RWPE1 (cell line): ENCODE measurements at regions not wholly inside any gene's neighbourhood (a gene's known extent, or its start where the extent isn't known, plus 50 kb on each side); places are given as distances from the start of the nearest gene placed in this dataset.

ENCODE experiments used
- CTCF ChIA-PET: fragments of 350-600 bp; sonication (Branson Sonifier 250); formaldehyde crosslinking; extraction: SDS; loops from one replicate; lab custom pipeline; 2021; lab: Yijun Ruan, JAX
- POLR2A ChIA-PET: fragments of 400-600 bp; formaldehyde crosslinking; extraction: SDS; loops from one replicate; lab custom pipeline; 2020; ENCODE audit warnings: antibody characterized with exemption; ENCODE audit not compliant: low non-redundant PET; lab: Yijun Ruan, JAX
- DNase-seq: peaks from one replicate; pipeline ENCODE4 v3.0.0; 2012; ENCODE audit warnings: low spot score
- H3K27ac ChIP-seq: fragments of 450-650 bp; 2 replicates; pipeline ENCODE4 v1.5.1; 2017
- CTCF ChIP-seq: fragments of 450-650 bp; conservative IDR thresholded peaks from 2 replicates; pipeline ENCODE4 v1.5.1; 2017; ENCODE audit warnings: low read depth, mild to moderate bottlenecking

- no peak for DNase-seq
- POLR2A ChIA-PET, result no interaction called here
- no peak for TF ChIP-seq CTCF
- CTCF ChIA-PET, result no interaction called here
- no peak overlapping the region for H3K27ac ChIP-seq
Measured at GRCh38 chr1:59007820-59008598, 224.2 kb upstream of the JUN start.

- ChIA-PET POLR2A (no interaction called here), CTCF (interaction anchor here (0.6 kb wide), 1 partner anchor 116 kb away, joined by 4 read pairs; no protein-coding TSS in a partner anchor)
- H3K27ac ChIP-seq, result no peak overlapping the region
- no peak for DNase-seq
- TF ChIP-seq CTCF, result no peak
Measured at GRCh38 chr1:59008599-59009347, 224.9 kb upstream of the JUN start.

GRCh38 chr1:59011663-59012062 lies 227.8 kb upstream of the JUN start:
- CTCF ChIA-PET, result no interaction called here
- TF ChIP-seq CTCF, result no peak

GRCh38 chr1:59012378-59012777 lies 228.5 kb upstream of the JUN start:
- TF ChIP-seq CTCF, result no peak
- ChIA-PET CTCF (no interaction called here), POLR2A (no interaction called here)
- H3K27ac ChIP-seq, result no peak overlapping the region
- DNase-seq, result no peak

More at GRCh38 chr1:59011663-59012062, 227.8 kb upstream of the JUN start:
- no peak for DNase-seq
- POLR2A ChIA-PET, result no interaction called here
- H3K27ac ChIP-seq, result no peak overlapping the region

GRCh38 chr1:59013276-59013927 lies 229.6 kb upstream of the JUN start:
- ChIA-PET CTCF (interaction anchor here (0.6 kb wide), 2 partner anchors 39 to 137 kb away, joined by 3 to 4 read pairs; no protein-coding TSS in a partner anchor), POLR2A (no interaction called here)
- DNase-seq, result peak; percentile 27
- TF ChIP-seq CTCF, result no peak
- H3K27ac ChIP-seq, result peak overlapping the region; percentile 63

- POLR2A ChIA-PET, result no interaction called here
- no peak overlapping the region for H3K27ac ChIP-seq
- CTCF ChIA-PET, result no interaction called here
- no peak for TF ChIP-seq CTCF
- no peak for DNase-seq
Measured at GRCh38 chr1:59013928-59014279, 230.1 kb upstream of the JUN start.
